Naive thymus-derived CD4-positive, alpha-beta T cell (primary cell): ENCODE measurements at regions not wholly inside any gene's neighbourhood (a gene's known extent, or its start where the extent isn't known, plus 50 kb on each side); places are given as distances from the start of the nearest gene placed in this dataset.

Experiments used
- ATAC-seq: fragments of 150-1000 bp; cut with Tn5 transposase; 2 replicates; pipeline ENCODE4 v1.10.0; 2021; ENCODE audit warnings: mild to moderate bottlenecking, moderate library complexity
- CTCF ChIA-PET: fragments of 350-600 bp; sonication (Branson Sonifier 250); formaldehyde crosslinking; loops from one replicate; lab custom pipeline; 2021; ENCODE audit warnings: antibody characterized with exemption; lab: Charles Lee
- POLR2A ChIA-PET: fragments of 350-600 bp; sonication (Branson Sonifier 250); formaldehyde crosslinking; loops from one replicate; lab custom pipeline; 2021; ENCODE audit warnings: antibody characterized with exemption, inconsistent platforms; lab: Charles Lee
- DNase-seq, 9 donors: peaks; one replicate each; pipeline versions ENCODE4 v3.0.0 to v3.0.0-alpha.2; 2020 to 2022; ENCODE audit warnings: mixed read lengths in 1 of 9
- H3K27ac ChIP-seq: one replicate; pipeline ENCODE4 v1.7.0; 2013; ENCODE audit warnings: mild to moderate bottlenecking, low read depth, low read length, moderate library complexity
- H3K27me3 ChIP-seq, 2 donors: one replicate each; pipeline ENCODE4 v1.7.0; 2013; ENCODE audit warnings: low read length in 2 of 2, mild to moderate bottlenecking in 2 of 2, moderate library complexity in 2 of 2; ENCODE audit not compliant: control insufficient read depth in 2 of 2, insufficient read depth in 2 of 2
- H3K36me3 ChIP-seq, 3 experiments: 1 replicate in 2 of 3; 2 replicates in 1 of 3; pipeline ENCODE4 v1.7.0; 2013; ENCODE audit warnings: low read length in 3 of 3, mild to moderate bottlenecking in 3 of 3, moderate library complexity in 1 of 3; ENCODE audit not compliant: insufficient read depth in 3 of 3, control insufficient read depth in 2 of 3
- H3K4me1 ChIP-seq, 2 donors: one replicate each; pipeline ENCODE4 v1.7.0; 2013; ENCODE audit warnings: low read length in 2 of 2, mild to moderate bottlenecking in 2 of 2, moderate library complexity in 1 of 2; ENCODE audit not compliant: control insufficient read depth in 2 of 2, insufficient read depth in 2 of 2
- H3K4me3 ChIP-seq: 2 replicates; pipeline ENCODE4 v1.7.0; 2013; ENCODE audit warnings: mild to moderate bottlenecking, low read length
- H3K9me3 ChIP-seq, 3 experiments: 1 replicate in 2 of 3; 2 replicates in 1 of 3; pipeline ENCODE4 v1.7.0; 2013; ENCODE audit warnings: low read length in 3 of 3; ENCODE audit not compliant: control insufficient read depth in 2 of 3
- H3K27ac Mint-ChIP-seq, 9 donors: one replicate each; pipeline ENCODE4 v1.8.0; 2020 to 2022; ENCODE audit warnings: mixed read lengths in 9 of 9, mild to moderate bottlenecking in 8 of 9, moderate library complexity in 5 of 9, inconsistent platforms in 2 of 9
- H3K27me3 Mint-ChIP-seq, 5 donors: one replicate each; pipeline ENCODE4 v1.8.0; 2021 to 2022; ENCODE audit warnings: mixed read lengths in 5 of 5, mild to moderate bottlenecking in 1 of 5
- H3K36me3 Mint-ChIP-seq, 5 donors: one replicate each; pipeline ENCODE4 v1.8.0; 2020 to 2022; ENCODE audit warnings: mixed read lengths in 5 of 5, mild to moderate bottlenecking in 3 of 5, inconsistent platforms in 1 of 5
- H3K4me1 Mint-ChIP-seq, 7 donors: one replicate each; pipeline ENCODE4 v1.8.0; 2020 to 2022; ENCODE audit warnings: mixed read lengths in 7 of 7, mild to moderate bottlenecking in 3 of 7, inconsistent platforms in 1 of 7
- H3K4me3 Mint-ChIP-seq, 10 donors: one replicate each; pipeline ENCODE4 v1.8.0; 2020 to 2022; ENCODE audit warnings: mild to moderate bottlenecking in 10 of 10, mixed read lengths in 10 of 10, moderate library complexity in 6 of 10, inconsistent platforms in 2 of 10
- H3K9me3 Mint-ChIP-seq, 11 donors: one replicate each; pipeline ENCODE4 v1.8.0; 2020 to 2022; ENCODE audit warnings: mixed read lengths in 11 of 11, mild to moderate bottlenecking in 4 of 11, inconsistent platforms in 1 of 11, moderate library complexity in 1 of 11
- intact Hi-C, 2 donors: fragments of 100-400 bp; cut with micrococcal nuclease; formaldehyde crosslinking; loops; one replicate each; pipeline ENCODE4 v1.15.1; 2023

DNA sequence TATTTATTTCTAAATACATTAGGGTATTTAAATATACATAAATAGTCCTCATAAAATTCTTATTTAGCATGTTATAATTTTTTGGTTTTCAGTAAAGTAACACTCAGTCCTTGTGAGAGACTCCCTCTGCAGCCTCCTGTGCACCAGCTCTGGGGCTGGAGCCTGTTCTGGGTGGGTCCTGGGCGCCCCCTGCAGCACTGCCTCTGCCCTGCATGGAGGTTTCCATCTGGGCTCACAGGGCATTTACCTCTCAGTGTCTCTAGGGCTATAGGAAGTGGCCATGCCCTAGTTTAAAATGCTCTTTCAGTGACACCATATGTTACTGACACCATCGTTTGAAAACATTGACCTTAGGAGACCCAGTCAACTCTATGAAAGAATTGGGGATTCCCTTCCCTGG is 1155.2 kb downstream of the TMEM121 start:
- Histone ChIP-seq H3K27me3 (no peaks in the 10 kb centered on the region), H3K27ac (no peak overlapping the region), H3K4me3 (no peak overlapping the region), H3K36me3 (no peaks in the 10 kb centered on the region), H3K4me1 (no peaks in the 10 kb centered on the region), H3K9me3 (no peaks in the 10 kb centered on the region)
- ChIA-PET POLR2A (no interaction called here), CTCF (interaction anchor here (1.4 kb wide), 1 partner anchor 19 kb away, joined by 3 read pairs; no protein-coding TSS in a partner anchor)
- ATAC-seq = peak; percentile 68
- Mint-ChIP-seq H3K4me3 (no peak overlapping the region), H3K4me1 (no peaks in the 10 kb centered on the region), H3K36me3 (no peaks in the 10 kb centered on the region), H3K27ac (no peak overlapping the region), H3K9me3 (no peaks in the 10 kb centered on the region), H3K27me3 (peaks cover 8 to 59% (median 18%) of the 10 kb centered on the region in 5 donors)
- intact Hi-C loops = no loop called here
- DNase-seq = no peak

DNA sequence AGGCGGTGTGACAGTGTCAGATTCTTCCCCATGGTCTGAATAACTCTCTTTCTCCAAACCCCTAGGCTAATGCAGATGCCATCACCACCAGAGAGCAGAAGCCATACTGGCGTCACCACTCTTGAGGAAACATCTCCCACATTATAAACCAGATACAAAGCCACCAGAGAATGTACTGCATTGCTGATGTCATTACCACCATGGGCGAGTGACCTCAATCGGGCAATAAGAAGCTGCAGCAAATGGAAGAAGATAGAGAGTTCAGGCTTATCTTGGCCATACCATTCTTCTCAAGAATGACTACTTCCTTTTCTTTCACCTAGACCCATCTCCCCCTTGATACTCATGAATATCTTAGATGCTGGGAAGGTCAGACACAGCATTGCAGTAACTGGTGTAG is 1157.2 kb downstream of the TMEM121 start:
- intact Hi-C loops = no loop called here
- no peak overlapping the region for H3K4me3 Mint-ChIP-seq
- POLR2A ChIA-PET = no interaction called here

DNA sequence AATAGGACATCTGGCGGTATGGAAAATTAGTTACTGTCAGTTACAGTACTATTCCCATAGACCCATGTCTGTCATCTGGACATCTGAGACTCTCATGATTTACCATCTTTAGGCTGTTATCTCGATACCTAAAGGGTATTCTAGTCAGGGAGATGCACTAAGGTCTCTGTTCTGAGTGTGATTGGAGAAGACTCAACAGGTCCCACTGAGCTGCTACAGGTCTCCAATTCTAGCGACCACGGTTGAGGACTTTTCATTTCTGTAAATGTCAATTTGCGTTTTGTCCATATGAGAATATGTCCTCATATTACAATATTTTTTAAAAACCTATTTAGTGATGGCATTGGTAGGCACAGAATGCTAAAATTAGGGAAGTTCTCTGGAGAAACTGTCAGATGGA is 1160.2 kb downstream of the TMEM121 start:
- H3K27me3 ChIP-seq = no peaks in the 10 kb centered on the region
- no peak overlapping the region for H3K4me3 ChIP-seq
- H3K27me3 Mint-ChIP-seq = peaks cover 8 to 64% (median 15%) of the 10 kb centered on the region in 5 donors
- H3K27ac Mint-ChIP-seq = no peak overlapping the region
- ATAC-seq (no peak), DNase-seq (no peak)
- H3K36me3 Mint-ChIP-seq = no peaks in the 10 kb centered on the region
- H3K27ac ChIP-seq = no peak overlapping the region
- no peaks in the 10 kb centered on the region for H3K4me1 ChIP-seq
- CTCF ChIA-PET = no interaction called here
- no peaks in the 10 kb centered on the region for H3K9me3 Mint-ChIP-seq
- POLR2A ChIA-PET = no interaction called here
- no peaks in the 10 kb centered on the region for H3K36me3 ChIP-seq
- no peak overlapping the region for H3K4me3 Mint-ChIP-seq
- H3K4me1 Mint-ChIP-seq = peaks cover 4 to 14% (median 10%) of the 10 kb centered on the region in 7 donors
- H3K9me3 ChIP-seq = no peaks in the 10 kb centered on the region
- intact Hi-C loops = no loop called here

More for the DNA sequence above, 1157.2 kb downstream of the TMEM121 start:
- Histone ChIP-seq H3K27me3 (no peaks in the 10 kb centered on the region), H3K36me3 (no peaks in the 10 kb centered on the region), H3K4me3 (no peak overlapping the region), H3K9me3 (no peaks in the 10 kb centered on the region), H3K27ac (no peak overlapping the region), H3K4me1 (no peaks in the 10 kb centered on the region)
- CTCF ChIA-PET = no interaction called here
- Mint-ChIP-seq H3K36me3 (no peaks in the 10 kb centered on the region), H3K27ac (no peak overlapping the region), H3K4me1 (no peaks in the 10 kb centered on the region), H3K27me3 (peaks cover 8 to 61% (median 23%) of the 10 kb centered on the region in 5 donors), H3K9me3 (no peaks in the 10 kb centered on the region)
- DNase-seq (no peak), ATAC-seq (no peak)

DNA sequence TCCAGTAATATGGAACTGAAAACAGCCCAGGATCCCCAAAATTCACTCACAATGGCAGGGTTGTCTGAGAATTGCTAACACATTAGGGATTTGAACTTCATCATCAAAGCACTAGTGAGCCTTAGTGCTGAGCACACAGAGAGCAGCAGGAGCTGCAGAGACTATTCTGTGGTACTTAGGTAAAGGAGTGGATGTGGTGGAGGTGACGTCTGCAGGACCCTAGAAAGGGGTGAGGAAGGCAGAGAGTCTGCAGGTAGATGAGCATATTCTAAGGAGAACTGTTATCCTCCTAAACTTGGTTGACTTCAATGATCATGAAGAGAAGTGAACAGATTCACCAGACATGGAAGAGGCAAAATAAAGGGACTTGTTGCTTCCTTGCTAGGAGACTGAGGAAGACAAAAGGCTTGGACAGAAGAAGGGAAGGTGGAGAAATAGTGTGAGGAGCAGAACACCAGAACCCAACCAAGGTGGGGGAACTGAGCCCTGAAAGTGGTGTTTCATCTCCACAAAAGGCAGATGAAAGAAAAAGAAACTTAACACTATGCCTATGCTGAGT is 1164.0 kb downstream of the TMEM121 start:
- peak in 1 of 9 donors; percentile 28 for DNase-seq
- no peak overlapping the region for H3K27ac ChIP-seq
- H3K27me3 Mint-ChIP-seq = peaks cover 5 to 36% (median 9%) of the 10 kb centered on the region in 5 donors
- ATAC-seq = no peak
- H3K27me3 ChIP-seq = no peaks in the 10 kb centered on the region
- no peak overlapping the region for H3K4me3 Mint-ChIP-seq
- H3K36me3 Mint-ChIP-seq = no peaks in the 10 kb centered on the region
- H3K9me3 ChIP-seq = no peaks in the 10 kb centered on the region
- peaks cover 0 to 4% of the 10 kb centered on the region in 2 donors for H3K4me1 ChIP-seq
- H3K36me3 ChIP-seq = no peaks in the 10 kb centered on the region
- ChIA-PET CTCF (interaction anchor here (1.0 kb wide), 1 partner anchor 51 kb away, joined by 3 read pairs; no protein-coding TSS in a partner anchor), POLR2A (no interaction called here)
- intact Hi-C loops = no loop called here
- H3K4me3 ChIP-seq = no peak overlapping the region
- peaks cover 10 to 18% (median 14%) of the 10 kb centered on the region in 7 donors for H3K4me1 Mint-ChIP-seq
- H3K27ac Mint-ChIP-seq = peak overlapping the region in 3 of 9 donors; percentile 2 to 12 (median 3)
- peaks cover 0 to 2% (median 0%) of the 10 kb centered on the region in 11 donors for H3K9me3 Mint-ChIP-seq

DNA sequence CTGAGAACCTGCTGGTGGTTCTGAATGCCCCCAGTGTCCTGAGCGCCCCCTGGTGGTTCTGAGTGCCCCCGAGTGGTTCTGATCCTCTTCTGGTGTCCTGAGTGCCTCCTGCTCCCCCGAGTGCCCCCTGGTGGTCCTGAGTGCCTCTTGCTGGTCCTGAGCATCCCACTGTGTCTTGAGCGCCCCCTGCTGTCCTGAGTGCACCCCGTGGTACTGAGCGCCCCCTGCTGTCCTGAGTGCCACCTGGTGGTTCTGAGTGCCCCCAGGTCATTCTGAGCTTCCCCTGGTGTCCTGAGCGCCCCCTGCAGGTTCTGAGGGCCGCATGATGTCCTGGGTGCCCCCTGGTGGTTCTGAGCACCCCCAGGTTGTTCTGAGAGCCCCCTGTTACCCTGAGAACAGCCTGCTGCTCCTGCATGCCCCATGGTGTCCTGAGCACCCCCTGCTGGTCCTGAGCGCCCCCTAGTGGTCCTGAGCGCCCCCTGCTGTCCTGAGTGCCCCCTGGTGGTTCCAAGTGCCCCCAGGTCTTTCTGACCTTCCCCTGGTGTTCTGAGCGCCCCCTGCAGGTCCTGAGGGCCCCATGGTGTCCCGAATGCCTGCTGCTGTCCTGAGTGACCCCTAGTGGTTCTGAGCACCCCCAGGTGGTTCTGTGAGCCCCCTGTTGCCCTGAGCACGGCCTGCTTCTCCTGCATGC is 1165.4 kb downstream of the TMEM121 start:
- H3K9me3 ChIP-seq = no peaks in the 10 kb centered on the region

DNA sequence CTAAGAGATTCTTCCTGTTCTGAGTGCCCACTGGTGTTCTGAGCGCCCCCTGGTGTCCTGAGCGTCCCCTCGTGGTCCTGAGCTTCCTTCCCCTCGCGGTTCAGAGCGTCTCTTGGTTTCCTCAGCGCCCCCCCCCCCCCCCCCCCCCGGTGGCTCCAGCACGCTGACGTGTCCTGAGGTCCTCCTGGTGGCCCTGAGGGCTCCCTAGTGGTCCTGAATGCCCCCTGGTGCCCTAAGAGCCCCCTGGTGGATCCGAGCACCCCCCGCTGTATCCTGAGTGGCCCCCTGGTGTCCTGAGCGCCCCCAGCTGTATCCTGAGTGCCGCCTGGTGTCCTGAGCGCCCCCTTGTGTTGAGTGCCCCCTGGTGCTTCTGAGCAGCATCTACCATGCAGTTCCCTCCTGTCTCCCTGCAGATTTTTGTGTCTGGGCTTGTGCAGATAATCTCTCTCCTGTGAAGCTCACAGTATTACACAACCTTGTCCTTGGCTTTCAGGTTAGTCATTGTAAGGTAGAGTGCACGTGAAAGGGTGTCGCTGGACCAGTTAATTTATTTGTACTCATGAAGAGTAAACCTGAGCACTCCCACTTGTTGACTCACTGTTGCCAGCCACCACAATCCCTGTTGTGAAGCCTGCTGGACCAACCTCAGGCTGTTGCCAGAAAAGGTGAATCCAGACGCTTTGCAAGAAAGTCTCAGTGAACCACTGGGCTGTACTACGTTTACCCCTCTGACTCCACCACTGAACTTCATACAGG is 1168.4 kb downstream of the TMEM121 start:
- Histone ChIP-seq H3K4me3 (no peak overlapping the region), H3K9me3 (no peaks in the 10 kb centered on the region), H3K27me3 (no peaks in the 10 kb centered on the region), H3K27ac (no peak overlapping the region), H3K4me1 (peaks cover 4% of the 10 kb centered on the region in 2 donors), H3K36me3 (no peaks in the 10 kb centered on the region)
- Mint-ChIP-seq H3K27me3 (peaks cover 0 to 18% (median 0%) of the 10 kb centered on the region in 5 donors), H3K27ac (peak overlapping the region in 1 of 9 donors; percentile 20), H3K9me3 (peaks cover 0 to 2% (median 0%) of the 10 kb centered on the region in 11 donors), H3K4me1 (peaks cover 10 to 39% (median 22%) of the 10 kb centered on the region in 7 donors), H3K4me3 (peak overlapping the region in 7 of 10 donors; percentile 2 to 86 (median 58)), H3K36me3 (no peaks in the 10 kb centered on the region)
- intact Hi-C loops = no loop called here
- ChIA-PET CTCF (interaction anchor here (0.6 kb wide), 1 partner anchor 315 kb away, joined by 3 read pairs; no protein-coding TSS in a partner anchor), POLR2A (no interaction called here)
- DNase-seq (peak; percentile 37 to 65 (median 56)), ATAC-seq (peak; percentile 89)

More for the DNA sequence above, 1165.4 kb downstream of the TMEM121 start:
- no peaks in the 10 kb centered on the region for H3K36me3 Mint-ChIP-seq
- H3K27ac ChIP-seq = no peak overlapping the region
- H3K27me3 ChIP-seq = no peaks in the 10 kb centered on the region
- H3K9me3 Mint-ChIP-seq = peaks cover 0 to 2% (median 0%) of the 10 kb centered on the region in 11 donors
- peak overlapping the region in 5 of 9 donors; percentile 8 to 69 (median 14) for H3K27ac Mint-ChIP-seq
- H3K4me1 Mint-ChIP-seq = peaks cover 10 to 22% (median 14%) of the 10 kb centered on the region in 7 donors
- H3K4me1 ChIP-seq = peaks cover 0 to 4% of the 10 kb centered on the region in 2 donors
- peak; percentile 65 for ATAC-seq
- peaks cover 0 to 31% (median 0%) of the 10 kb centered on the region in 5 donors for H3K27me3 Mint-ChIP-seq
- peak in 8 of 9 donors; percentile 18 to 72 (median 50) for DNase-seq
- no peak overlapping the region for H3K4me3 ChIP-seq
- ChIA-PET POLR2A (interaction anchor here (0.7 kb wide), 1 partner anchor 1257 kb away, joined by 7 read pairs; no protein-coding TSS in a partner anchor), CTCF (no interaction called here)
- H3K4me3 Mint-ChIP-seq = no peak overlapping the region
- intact Hi-C loops = loop anchor here (1.0 kb wide), 2 partner anchors 27 to 49 kb away; no protein-coding TSS in a partner anchor
- no peaks in the 10 kb centered on the region for H3K36me3 ChIP-seq
